Immature natural killer cell (primary cell): ENCODE measurements at regions not wholly inside any gene's neighbourhood (a gene's known extent, or its start where the extent isn't known, plus 50 kb on each side); places are given as distances from the start of the nearest gene placed in this dataset.

Source experiments
- DNase-seq, 3 donors: peaks; one replicate each; pipeline ENCODE4 v3.0.0; 2022; ENCODE audit warnings: mixed read lengths in 1 of 3
- H3K27ac Mint-ChIP-seq, 6 donors: one replicate each; pipeline ENCODE4 v1.8.0; 2020; ENCODE audit warnings: mixed read lengths in 6 of 6, mild to moderate bottlenecking in 5 of 6, inconsistent platforms in 4 of 6, moderate library complexity in 3 of 6
- H3K27me3 Mint-ChIP-seq, 3 donors: one replicate each; pipeline ENCODE4 v1.8.0; 2020 to 2021; ENCODE audit warnings: low read depth in 3 of 3, mild to moderate bottlenecking in 3 of 3, mixed read lengths in 3 of 3, moderate library complexity in 3 of 3, inconsistent platforms in 1 of 3
- H3K36me3 Mint-ChIP-seq, 3 donors: one replicate each; pipeline ENCODE4 v1.8.0; 2020; ENCODE audit warnings: mixed read lengths in 3 of 3, inconsistent platforms in 2 of 3, mild to moderate bottlenecking in 2 of 3
- H3K4me1 Mint-ChIP-seq, 2 donors: one replicate each; pipeline ENCODE4 v1.8.0; 2020; ENCODE audit warnings: inconsistent platforms in 2 of 2, mild to moderate bottlenecking in 2 of 2, mixed read lengths in 2 of 2, moderate library complexity in 1 of 2
- H3K4me3 Mint-ChIP-seq, 5 donors: one replicate each; pipeline ENCODE4 v1.8.0; 2020; ENCODE audit warnings: mild to moderate bottlenecking in 5 of 5, mixed read lengths in 5 of 5, inconsistent platforms in 3 of 5, moderate library complexity in 3 of 5
- H3K9me3 Mint-ChIP-seq, 6 donors: one replicate each; pipeline ENCODE4 v1.8.0; 2020; ENCODE audit warnings: mild to moderate bottlenecking in 6 of 6, mixed read lengths in 6 of 6, inconsistent platforms in 4 of 6, moderate library complexity in 3 of 6

DNA sequence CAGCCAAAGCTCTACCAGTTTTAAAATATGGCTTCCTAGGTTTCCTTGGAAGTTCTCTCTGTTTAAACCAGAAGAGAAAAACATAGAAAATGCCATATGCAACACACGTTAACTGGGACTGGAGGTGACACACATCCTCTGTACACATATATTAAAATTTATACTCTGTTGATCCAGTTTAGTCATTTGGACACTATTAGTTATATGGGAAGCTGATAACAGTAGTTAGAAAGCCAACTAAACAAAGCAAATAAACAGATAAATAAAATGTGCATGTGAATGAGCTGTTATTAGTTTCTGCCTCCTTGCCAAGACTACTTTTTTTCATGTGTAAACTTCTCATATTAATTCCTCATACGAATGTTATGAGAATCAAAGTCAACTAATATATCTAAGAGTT is 1249.2 kb upstream of the CDH6 start:
- H3K4me3 Mint-ChIP-seq, result no peak overlapping the region
- H3K27me3 Mint-ChIP-seq, result no peaks in the 10 kb centered on the region
- H3K27ac Mint-ChIP-seq, result no peak overlapping the region
- H3K4me1 Mint-ChIP-seq, result no peaks in the 10 kb centered on the region
- H3K36me3 Mint-ChIP-seq, result peaks cover 0 to 3% (median 0%) of the 10 kb centered on the region in 3 donors
- DNase-seq, result no peak
- peaks cover 2 to 37% (median 13%) of the 10 kb centered on the region in 6 donors for H3K9me3 Mint-ChIP-seq

DNA sequence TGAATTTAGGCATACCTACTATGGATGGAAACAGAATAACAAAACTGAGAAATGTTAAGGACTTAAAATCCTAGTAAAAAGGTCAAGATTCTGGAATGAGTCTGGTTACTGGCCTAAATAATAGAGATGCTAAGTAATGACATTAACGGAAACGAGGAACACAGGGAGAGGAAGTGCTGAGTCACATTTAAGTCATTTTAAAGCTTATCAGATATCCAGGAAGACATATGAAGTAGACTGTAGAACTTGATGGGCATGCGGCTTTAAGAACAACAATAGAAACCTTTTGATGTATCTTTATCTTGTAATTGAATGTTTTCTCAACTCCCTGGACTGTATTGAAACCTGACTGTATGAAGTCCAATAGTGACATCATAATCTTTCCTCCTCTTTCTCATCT is 1251.4 kb upstream of the CDH6 start:
- no peak for DNase-seq
- Mint-ChIP-seq H3K36me3 (peaks cover 0 to 3% (median 0%) of the 10 kb centered on the region in 3 donors), H3K4me3 (no peak overlapping the region), H3K4me1 (no peaks in the 10 kb centered on the region), H3K9me3 (peaks cover 2 to 41% (median 14%) of the 10 kb centered on the region in 6 donors), H3K27ac (no peak overlapping the region), H3K27me3 (no peaks in the 10 kb centered on the region)

DNA sequence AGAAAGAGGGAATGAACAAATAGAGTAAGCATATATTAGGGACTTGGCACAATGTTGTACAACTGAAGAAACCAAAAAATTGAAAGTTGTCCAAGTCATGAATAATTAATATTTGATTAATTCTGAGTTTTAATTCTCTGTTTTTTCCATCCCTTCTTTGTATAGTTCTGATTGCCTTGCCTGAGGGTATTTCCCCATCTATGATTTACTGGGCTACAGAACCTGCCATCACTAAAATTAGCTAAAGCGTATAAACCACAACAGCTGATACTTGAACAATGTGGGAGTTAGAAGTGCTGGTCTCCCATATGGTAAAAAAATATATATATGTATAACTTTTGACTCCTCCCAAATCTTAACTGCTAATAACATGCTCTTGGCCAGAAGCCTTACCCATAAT is 1253.5 kb upstream of the CDH6 start:
- Mint-ChIP-seq H3K4me1 (no peaks in the 10 kb centered on the region), H3K36me3 (peaks cover 0 to 3% (median 0%) of the 10 kb centered on the region in 3 donors), H3K27me3 (no peaks in the 10 kb centered on the region), H3K27ac (no peak overlapping the region), H3K9me3 (peaks cover 2 to 54% (median 15%) of the 10 kb centered on the region in 6 donors), H3K4me3 (no peak overlapping the region)
- no peak for DNase-seq

DNA sequence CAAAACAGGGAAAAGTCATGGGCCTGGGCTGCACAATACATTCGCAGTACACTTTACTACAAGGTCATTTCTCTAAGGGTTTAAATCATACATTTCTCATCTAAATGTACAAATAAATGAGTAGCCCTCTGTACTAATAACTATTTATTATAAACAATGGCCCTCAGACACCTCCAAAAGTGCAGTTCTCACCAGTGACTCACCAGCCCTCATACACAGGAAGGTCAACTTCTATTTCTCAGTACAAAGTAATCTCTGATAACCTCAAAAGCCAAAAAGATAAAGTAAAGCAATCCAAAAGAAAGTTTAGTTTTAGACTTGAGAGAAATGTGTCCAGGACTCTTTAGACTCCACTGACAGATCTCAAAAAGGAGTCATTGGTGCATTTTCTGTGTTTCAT is 1258.1 kb upstream of the CDH6 start:
- H3K36me3 Mint-ChIP-seq, result no peaks in the 10 kb centered on the region
- no peak overlapping the region for H3K4me3 Mint-ChIP-seq
- no peaks in the 10 kb centered on the region for H3K27me3 Mint-ChIP-seq
- DNase-seq, result no peak
- no peaks in the 10 kb centered on the region for H3K4me1 Mint-ChIP-seq
- peaks cover 7 to 30% (median 10%) of the 10 kb centered on the region in 6 donors for H3K9me3 Mint-ChIP-seq
- H3K27ac Mint-ChIP-seq, result no peak overlapping the region

DNA sequence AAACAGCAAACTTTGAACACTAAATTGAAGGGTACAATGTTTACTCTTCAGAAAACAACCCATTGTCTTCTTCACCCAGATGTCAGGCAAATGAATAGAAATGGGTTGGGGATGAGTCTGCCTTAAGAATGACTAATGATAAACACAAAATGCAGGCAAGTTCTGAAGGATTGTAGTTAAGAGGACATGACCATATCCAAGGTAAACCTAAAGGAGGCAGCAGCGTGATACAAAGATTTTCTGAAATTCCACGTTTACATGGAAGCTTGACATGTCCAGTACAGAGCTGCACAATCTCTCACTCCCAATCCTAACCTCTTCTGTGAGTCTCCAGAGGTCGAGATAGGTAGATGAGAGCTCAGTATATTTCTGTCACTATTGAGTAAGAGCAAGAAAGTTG is 1263.2 kb upstream of the CDH6 start:
- Mint-ChIP-seq H3K27ac (no peak overlapping the region), H3K4me3 (no peak overlapping the region), H3K27me3 (peaks cover 0 to 2% (median 0%) of the 10 kb centered on the region in 3 donors), H3K4me1 (no peaks in the 10 kb centered on the region), H3K9me3 (peaks cover 7 to 31% (median 21%) of the 10 kb centered on the region in 6 donors), H3K36me3 (no peaks in the 10 kb centered on the region)
- no peak for DNase-seq

DNA sequence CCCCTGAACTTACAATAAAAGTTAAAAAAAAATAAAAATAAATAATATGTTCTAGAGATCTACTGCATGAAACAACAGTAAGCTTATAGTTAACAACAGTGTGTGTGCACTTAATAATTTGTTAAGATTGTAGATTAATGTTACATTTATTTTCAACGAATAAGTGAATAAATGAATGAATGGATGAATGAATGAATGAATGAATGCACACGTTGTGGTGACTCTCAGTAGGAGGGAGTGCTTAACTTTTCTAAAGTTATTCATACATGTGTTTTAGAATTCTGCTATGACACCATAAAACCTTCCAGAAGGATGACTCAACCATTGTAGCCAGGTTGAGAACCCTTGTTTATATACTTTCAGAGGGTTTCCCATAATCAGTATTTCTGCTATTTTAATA is 1269.4 kb upstream of the CDH6 start:
- DNase-seq, result no peak
- Mint-ChIP-seq H3K36me3 (no peaks in the 10 kb centered on the region), H3K27me3 (peaks cover 0 to 2% (median 0%) of the 10 kb centered on the region in 3 donors), H3K9me3 (peaks cover 4 to 46% (median 24%) of the 10 kb centered on the region in 6 donors), H3K27ac (no peak overlapping the region), H3K4me1 (no peaks in the 10 kb centered on the region), H3K4me3 (no peak overlapping the region)

DNA sequence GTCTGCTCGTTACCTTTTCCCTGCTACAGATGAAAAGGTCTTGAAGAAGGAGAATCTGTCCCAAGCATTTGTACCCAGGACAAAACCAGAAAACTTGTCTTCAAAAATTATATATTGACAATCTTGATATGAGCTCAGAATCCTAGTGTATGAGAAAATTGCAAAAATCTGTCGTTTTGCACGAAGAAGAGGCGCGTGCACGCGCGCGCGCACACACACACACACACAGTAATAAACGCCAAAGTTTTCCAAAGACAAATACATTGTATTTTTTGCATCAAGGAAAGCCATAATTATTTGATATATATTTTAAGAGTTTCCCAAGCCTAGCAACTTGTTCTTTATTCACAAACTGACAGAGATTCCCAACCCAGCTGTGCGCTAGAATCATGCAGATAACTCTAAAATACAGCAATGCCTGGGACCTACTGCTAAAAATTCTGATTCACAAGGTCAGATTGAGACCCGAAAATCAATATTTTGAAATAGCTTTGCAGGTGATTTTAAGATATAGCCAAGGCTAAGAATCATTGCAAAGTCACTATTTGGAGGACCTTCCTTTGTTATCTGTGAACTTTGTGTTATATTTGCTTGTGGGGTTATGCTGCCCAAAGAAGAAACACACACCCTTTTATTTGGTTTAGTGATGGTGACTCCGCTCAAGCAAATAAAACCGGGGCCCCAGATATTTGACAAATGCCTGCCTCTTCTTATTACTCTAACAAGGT is 1287.7 kb upstream of the CDH6 start:
- Mint-ChIP-seq H3K27ac (no peak overlapping the region), H3K27me3 (peaks cover 0 to 1% (median 0%) of the 10 kb centered on the region in 3 donors), H3K4me1 (no peaks in the 10 kb centered on the region), H3K4me3 (no peak overlapping the region), H3K36me3 (peaks cover 0 to 4% (median 0%) of the 10 kb centered on the region in 3 donors), H3K9me3 (peaks cover 11 to 56% (median 31%) of the 10 kb centered on the region in 6 donors)
- no peak for DNase-seq

DNA sequence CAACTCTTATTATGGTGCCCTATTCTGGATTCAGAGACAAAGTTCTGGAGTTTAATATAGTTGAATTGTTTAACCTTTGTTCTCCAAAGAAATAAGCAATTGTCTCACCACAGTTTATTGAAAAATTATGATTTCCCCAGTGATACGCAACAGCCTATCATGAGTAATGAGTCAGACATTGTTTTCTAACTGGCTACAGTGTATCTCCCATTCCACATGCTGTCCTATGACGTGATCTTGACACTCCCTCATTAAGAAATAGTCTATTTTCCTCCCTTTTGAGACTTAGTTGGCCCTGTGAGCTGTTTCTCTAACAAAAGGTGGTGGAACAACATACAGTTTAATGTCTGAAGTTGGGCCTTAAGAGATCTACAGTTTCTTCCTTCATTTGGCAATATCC is 1290.6 kb upstream of the CDH6 start:
- H3K4me3 Mint-ChIP-seq, result no peak overlapping the region
- no peaks in the 10 kb centered on the region for H3K36me3 Mint-ChIP-seq
- no peak for DNase-seq
- no peak overlapping the region for H3K27ac Mint-ChIP-seq
- H3K9me3 Mint-ChIP-seq, result peaks cover 18 to 51% (median 25%) of the 10 kb centered on the region in 6 donors
- no peaks in the 10 kb centered on the region for H3K4me1 Mint-ChIP-seq
- peaks cover 0 to 1% (median 0%) of the 10 kb centered on the region in 3 donors for H3K27me3 Mint-ChIP-seq

DNA sequence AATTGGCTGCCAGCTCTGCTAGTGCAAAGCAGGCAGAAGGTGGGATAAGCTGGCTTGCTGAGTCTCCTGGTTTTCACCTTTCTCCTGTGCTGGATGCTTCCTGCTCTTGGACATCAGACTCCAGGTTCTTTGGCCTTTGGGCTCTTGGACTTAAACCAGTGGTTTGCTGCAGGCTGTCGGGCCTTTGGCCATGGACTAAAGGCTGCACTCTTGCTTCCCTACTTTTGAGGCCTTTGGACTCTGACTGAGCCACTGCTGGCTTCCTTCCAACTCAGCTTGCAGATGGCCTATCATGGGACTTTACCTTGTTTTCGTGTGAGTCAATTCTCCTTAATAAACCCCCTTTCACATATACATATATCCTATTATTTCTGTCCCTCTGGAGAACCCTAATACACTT is 1293.9 kb upstream of the CDH6 start:
- no peak for DNase-seq
- Mint-ChIP-seq H3K9me3 (peaks cover 17 to 52% (median 31%) of the 10 kb centered on the region in 6 donors), H3K4me3 (no peak overlapping the region), H3K36me3 (no peaks in the 10 kb centered on the region), H3K27me3 (peaks cover 0 to 1% (median 0%) of the 10 kb centered on the region in 3 donors), H3K27ac (no peak overlapping the region), H3K4me1 (no peaks in the 10 kb centered on the region)

DNA sequence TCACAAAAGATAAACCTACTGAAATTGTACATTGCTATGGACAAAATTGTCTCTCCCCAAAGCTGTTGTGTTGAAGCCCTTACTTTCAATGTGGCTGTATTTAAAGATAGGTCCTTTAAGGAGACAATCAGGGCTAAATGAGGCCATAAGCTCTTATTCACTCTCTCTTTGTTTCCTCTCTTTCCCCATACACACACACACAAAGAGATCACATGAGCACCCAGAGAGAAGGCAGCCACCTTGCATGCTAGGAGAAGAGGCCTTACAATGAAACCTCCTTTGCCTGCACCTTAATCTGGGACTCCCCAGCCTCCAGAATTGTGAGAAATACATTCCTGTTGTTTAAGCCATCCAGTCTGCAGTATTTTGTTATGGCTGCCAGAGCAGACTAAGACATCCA is 1295.6 kb upstream of the CDH6 start:
- no peak overlapping the region for H3K4me3 Mint-ChIP-seq
- DNase-seq, result no peak
- H3K4me1 Mint-ChIP-seq, result no peaks in the 10 kb centered on the region
- H3K36me3 Mint-ChIP-seq, result no peaks in the 10 kb centered on the region
- peaks cover 17 to 55% (median 28%) of the 10 kb centered on the region in 6 donors for H3K9me3 Mint-ChIP-seq
- H3K27ac Mint-ChIP-seq, result no peak overlapping the region
- peaks cover 0 to 1% (median 0%) of the 10 kb centered on the region in 3 donors for H3K27me3 Mint-ChIP-seq

DNA sequence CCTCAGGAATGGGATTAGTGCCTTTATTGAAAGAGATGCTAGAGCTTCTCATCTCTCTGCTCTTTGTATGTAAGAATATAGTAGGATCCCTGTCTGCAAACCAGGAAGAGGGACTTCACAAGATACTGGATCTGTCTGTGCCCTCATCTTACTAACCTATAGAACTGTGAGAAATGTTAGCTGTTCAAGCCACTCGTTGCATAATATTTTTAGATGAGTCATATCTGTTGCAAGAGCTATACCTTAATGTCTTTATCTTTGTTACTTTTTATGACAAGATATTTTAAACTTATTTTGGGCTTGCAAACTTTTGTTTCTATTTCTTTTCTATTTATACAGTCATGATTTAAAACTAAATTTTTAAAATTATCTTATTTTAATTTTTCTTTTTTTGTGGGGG is 1296.8 kb upstream of the CDH6 start:
- no peak overlapping the region for H3K27ac Mint-ChIP-seq
- H3K27me3 Mint-ChIP-seq, result no peaks in the 10 kb centered on the region
- no peaks in the 10 kb centered on the region for H3K36me3 Mint-ChIP-seq
- peaks cover 16 to 50% (median 27%) of the 10 kb centered on the region in 6 donors for H3K9me3 Mint-ChIP-seq
- no peak overlapping the region for H3K4me3 Mint-ChIP-seq
- no peak for DNase-seq
- H3K4me1 Mint-ChIP-seq, result no peaks in the 10 kb centered on the region

DNA sequence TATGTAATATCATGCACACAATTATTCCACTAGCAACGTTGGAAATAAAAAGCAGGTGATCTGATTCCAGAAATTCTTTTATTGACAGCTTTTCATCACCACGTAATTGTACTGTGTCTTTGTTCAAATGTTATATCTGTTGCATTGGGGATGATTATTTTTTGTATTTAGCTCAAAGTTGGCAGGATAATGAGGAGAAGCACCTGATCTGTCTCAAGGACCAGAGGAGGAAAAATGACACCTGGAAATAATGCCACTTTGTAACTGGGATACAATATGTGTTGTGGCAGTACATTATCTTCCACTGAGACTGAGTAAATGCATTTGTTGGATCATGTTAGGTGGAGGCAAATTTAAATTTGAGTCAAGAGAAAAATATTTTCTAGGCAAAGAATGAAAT is 1298.8 kb upstream of the CDH6 start:
- Mint-ChIP-seq H3K27me3 (no peaks in the 10 kb centered on the region), H3K36me3 (no peaks in the 10 kb centered on the region), H3K27ac (no peak overlapping the region), H3K4me1 (no peaks in the 10 kb centered on the region), H3K4me3 (no peak overlapping the region), H3K9me3 (peaks cover 14 to 62% (median 30%) of the 10 kb centered on the region in 6 donors)
- no peak for DNase-seq

DNA sequence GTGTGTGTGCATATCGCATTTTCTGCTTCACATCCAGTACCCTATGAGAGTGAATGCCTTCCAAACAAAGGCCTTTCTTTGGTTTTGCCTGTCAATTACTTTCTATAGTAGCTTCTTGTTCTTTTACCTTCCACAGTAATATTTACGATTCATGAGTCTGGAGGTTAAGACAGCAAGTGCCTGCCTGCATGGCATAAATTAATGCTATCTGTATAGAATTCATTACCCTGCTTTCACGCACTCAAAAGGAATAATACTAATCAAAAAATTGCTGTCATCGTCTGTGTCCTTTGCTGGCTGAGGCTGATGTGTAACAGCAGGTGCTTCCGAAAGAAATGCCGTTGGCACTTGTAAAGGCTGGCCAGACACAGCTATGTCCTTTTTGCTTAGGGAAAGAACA is 1304.4 kb upstream of the CDH6 start:
- H3K4me1 Mint-ChIP-seq, result no peaks in the 10 kb centered on the region
- no peak overlapping the region for H3K27ac Mint-ChIP-seq
- no peaks in the 10 kb centered on the region for H3K36me3 Mint-ChIP-seq
- H3K9me3 Mint-ChIP-seq, result peaks cover 17 to 64% (median 30%) of the 10 kb centered on the region in 6 donors
- no peaks in the 10 kb centered on the region for H3K27me3 Mint-ChIP-seq
- no peak for DNase-seq
- no peak overlapping the region for H3K4me3 Mint-ChIP-seq

DNA sequence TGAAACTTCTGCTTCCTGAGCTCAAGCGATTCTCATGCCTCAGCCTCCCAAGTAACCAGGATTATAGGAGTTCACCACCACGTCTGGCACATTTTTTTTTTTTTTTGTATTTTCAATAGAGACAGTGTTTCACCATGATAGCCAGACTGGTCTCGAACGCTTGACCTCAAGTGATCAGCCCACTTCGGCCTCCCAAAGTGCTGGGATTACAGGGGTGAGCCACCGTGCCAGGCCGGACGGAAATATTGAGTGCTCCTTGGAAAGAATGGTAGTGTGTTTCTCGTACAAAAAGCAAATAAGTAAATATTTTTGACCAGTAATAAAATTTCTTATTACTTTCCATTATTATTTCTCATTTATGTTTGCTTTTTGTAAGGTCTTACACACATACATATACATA is 1307.9 kb upstream of the CDH6 start:
- Mint-ChIP-seq H3K27ac (no peak overlapping the region), H3K4me1 (no peaks in the 10 kb centered on the region), H3K9me3 (peaks cover 12 to 61% (median 37%) of the 10 kb centered on the region in 6 donors), H3K36me3 (no peaks in the 10 kb centered on the region), H3K27me3 (no peaks in the 10 kb centered on the region), H3K4me3 (no peak overlapping the region)
- DNase-seq, result no peak

DNA sequence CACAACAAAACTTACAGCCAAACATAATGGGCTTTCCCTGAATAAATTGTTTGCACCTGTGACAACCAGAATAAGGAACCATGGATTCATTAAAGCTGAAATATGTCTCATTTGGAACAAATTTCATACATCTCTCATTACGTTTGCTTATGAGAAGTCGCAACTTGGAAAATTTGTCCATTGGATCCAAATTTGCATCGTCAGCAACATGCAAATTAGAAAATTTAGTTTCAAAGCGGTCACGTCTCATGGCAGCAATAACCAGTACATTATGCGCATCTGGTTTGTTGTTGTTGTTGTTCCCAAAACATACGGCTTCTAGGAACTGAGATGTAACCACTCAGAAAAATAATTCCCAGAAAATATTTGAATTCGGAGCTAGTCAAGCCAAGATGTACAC is 1311.5 kb upstream of the CDH6 start:
- Mint-ChIP-seq H3K4me3 (no peak overlapping the region), H3K27me3 (no peaks in the 10 kb centered on the region), H3K36me3 (no peaks in the 10 kb centered on the region), H3K4me1 (no peaks in the 10 kb centered on the region), H3K27ac (no peak overlapping the region), H3K9me3 (peaks cover 17 to 52% (median 32%) of the 10 kb centered on the region in 6 donors)
- DNase-seq, result no peak
